CD14-positive monocyte (primary cell): ENCODE measurements at regions not wholly inside any gene's neighbourhood (a gene's known extent, or its start where the extent isn't known, plus 50 kb on each side); places are given as distances from the start of the nearest gene placed in this dataset.

Source experiments
- DNase-seq, 3 donors: peaks; one replicate each; pipeline ENCODE4 v3.0.0-alpha.2; 2011 to 2022
- H2AFZ ChIP-seq: 2 replicates; pipeline ENCODE4 v1.6.0; 2012; ENCODE audit warnings: mild to moderate bottlenecking, low read depth, low read length, inconsistent platforms; ENCODE audit not compliant: insufficient read depth, poor library complexity, severe bottlenecking
- H3K27ac ChIP-seq, 2 donors: 1 replicate in 1 of 2; 2 replicates in 1 of 2; pipeline ENCODE4 v1.5.1; 2012 to 2013; ENCODE audit warnings: low read length in 2 of 2, control low read depth in 1 of 2, inconsistent platforms in 1 of 2, low read depth in 1 of 2, mild to moderate bottlenecking in 1 of 2
- H3K27me3 ChIP-seq, 2 donors: one replicate each; pipeline versions ENCODE4 v1.6.0 to v1.6.1; 2011 to 2013; ENCODE audit warnings: low read length in 2 of 2; ENCODE audit not compliant: control insufficient read depth in 2 of 2, insufficient read depth in 2 of 2
- H3K36me3 ChIP-seq, 2 donors: replicated peaks in 1 of 2; 1 replicate in 1 of 2; 2 replicates in 1 of 2; pipeline versions ENCODE4 v1.5.1 to v1.6.1; 2012 to 2013; ENCODE audit warnings: low read length in 2 of 2, control low read depth in 1 of 2, inconsistent platforms in 1 of 2, mild to moderate bottlenecking in 1 of 2; ENCODE audit not compliant: insufficient read depth in 2 of 2, control insufficient read depth in 1 of 2
- H3K4me1 ChIP-seq, 2 donors: 1 replicate in 1 of 2; 2 replicates in 1 of 2; pipeline versions ENCODE4 v1.5.1 to v1.6.1; 2012 to 2013; ENCODE audit warnings: low read length in 2 of 2, control low read depth in 1 of 2, inconsistent platforms in 1 of 2, mild to moderate bottlenecking in 1 of 2, moderate library complexity in 1 of 2; ENCODE audit not compliant: insufficient read depth in 2 of 2, control insufficient read depth in 1 of 2
- H3K4me2 ChIP-seq: replicated peaks from 2 replicates; pipeline ENCODE3; 2012; ENCODE audit warnings: low read length, moderate library complexity, mild to moderate bottlenecking; ENCODE audit not compliant: poor library complexity, severe bottlenecking; ENCODE audit errors: extremely low read depth
- H3K4me3 ChIP-seq, 3 experiments: fragments of 200-600 bp in 1 of 3; sonication (generic) in 1 of 3; replicated peaks in 1 of 3; 1 replicate in 2 of 3; 2 replicates in 1 of 3; pipeline ENCODE4 v1.5.1; 2011 to 2013; ENCODE audit warnings: low read length in 3 of 3, mild to moderate bottlenecking in 3 of 3, control low read depth in 2 of 3, low read depth in 2 of 3, inconsistent platforms in 1 of 3, moderate library complexity in 1 of 3
- H3K79me2 ChIP-seq: 2 replicates; pipeline ENCODE4 v1.6.0; 2012; ENCODE audit warnings: mild to moderate bottlenecking, control low read depth, inconsistent platforms, low read length, moderate library complexity; ENCODE audit not compliant: insufficient read depth
- H3K9ac ChIP-seq: 2 replicates; pipeline ENCODE4 v1.6.0; 2017; ENCODE audit warnings: low read length, mild to moderate bottlenecking; ENCODE audit not compliant: insufficient read depth, poor library complexity, severe bottlenecking
- H3K9me3 ChIP-seq, 2 donors: replicated peaks in 1 of 2; 1 replicate in 1 of 2; 2 replicates in 1 of 2; pipeline versions ENCODE4 v1.5.1 to v1.6.1; 2012 to 2013; ENCODE audit warnings: low read length in 2 of 2, control low read depth in 1 of 2; ENCODE audit not compliant: control insufficient read depth in 1 of 2, insufficient read depth in 1 of 2
- H4K20me1 ChIP-seq: 2 replicates; pipeline ENCODE4 v1.6.0; 2012; ENCODE audit warnings: mild to moderate bottlenecking, low read length, control low read depth, moderate library complexity; ENCODE audit not compliant: insufficient read depth
- H3K27ac Mint-ChIP-seq, 7 donors: one replicate each; pipeline ENCODE4 v1.8.0; 2020; ENCODE audit warnings: mild to moderate bottlenecking in 7 of 7, mixed read lengths in 7 of 7, moderate library complexity in 6 of 7, inconsistent platforms in 2 of 7
- H3K27me3 Mint-ChIP-seq, 3 donors: one replicate each; pipeline ENCODE4 v1.8.0; 2021 to 2022; ENCODE audit warnings: low read depth in 3 of 3, mild to moderate bottlenecking in 3 of 3, mixed read lengths in 3 of 3, moderate library complexity in 3 of 3, inconsistent platforms in 1 of 3
- H3K36me3 Mint-ChIP-seq, 2 donors: one replicate each; pipeline ENCODE4 v1.8.0; 2020; ENCODE audit warnings: mixed read lengths in 2 of 2, inconsistent platforms in 1 of 2, mild to moderate bottlenecking in 1 of 2
- H3K4me1 Mint-ChIP-seq: one replicate; pipeline ENCODE4 v1.8.0; 2020; ENCODE audit warnings: mild to moderate bottlenecking, mixed read lengths
- H3K4me3 Mint-ChIP-seq, 2 donors: one replicate each; pipeline ENCODE4 v1.8.0; 2020; ENCODE audit warnings: mild to moderate bottlenecking in 2 of 2, mixed read lengths in 2 of 2, moderate library complexity in 1 of 2
- H3K9me3 Mint-ChIP-seq, 7 donors: one replicate each; pipeline ENCODE4 v1.8.0; 2020 to 2022; ENCODE audit warnings: mixed read lengths in 7 of 7, mild to moderate bottlenecking in 6 of 7, moderate library complexity in 6 of 7, inconsistent platforms in 2 of 7
- WGBS: methylation state at CpG from one replicate; pipeline ENCODE4 v1.1.5; 2013; ENCODE audit warnings: missing lambda C conversion rate; ENCODE audit not compliant: insufficient coverage; 5-methylcytosine and 5-hydroxymethylcytosine counted together
- intact Hi-C, 2 donors: fragments of 100-400 bp; cut with micrococcal nuclease; formaldehyde crosslinking; loops; one replicate each; pipeline versions ENCODE4 v1.15.0 to v1.15.1; 2023
- TF ChIP-seq, protein P1 (sequence below): fragments of 200-600 bp; IDR thresholded peaks from one replicate; pipeline ENCODE4 v1.8.0; 2022; ENCODE audit warnings: antibody characterized with exemption, mild to moderate bottlenecking

DNA sequence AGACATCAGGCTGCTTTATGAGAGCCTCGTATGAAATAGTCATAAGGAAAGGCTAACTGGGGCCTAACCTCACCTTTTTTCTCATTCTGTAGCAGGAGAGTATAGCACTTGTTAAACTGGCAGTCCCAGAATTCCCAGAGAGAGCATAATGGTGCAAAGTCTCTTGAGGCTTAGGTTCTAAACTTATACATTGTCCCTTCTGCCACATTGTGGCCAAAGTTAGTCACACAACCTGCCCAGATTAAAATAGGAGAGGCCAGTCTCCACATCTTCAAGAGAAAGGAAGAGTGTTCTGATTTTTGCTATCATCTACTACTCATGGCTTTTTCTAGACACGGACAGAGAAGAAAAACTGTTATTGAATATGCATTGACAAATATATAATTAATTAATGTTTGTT, 1588.9 kb upstream of the PCDH7 start:
- Histone ChIP-seq H3K27me3 (no peaks in the 10 kb centered on the region), H4K20me1 (no peaks in the 10 kb centered on the region), H3K9me3 (no peaks in the 10 kb centered on the region), H3K36me3 (no peaks in the 10 kb centered on the region), H3K9ac (no peak overlapping the region), H3K79me2 (no peaks in the 10 kb centered on the region), H3K4me1 (no peaks in the 10 kb centered on the region), H3K27ac (no peak overlapping the region), H3K4me3 (no peak overlapping the region), H2AFZ (no peak overlapping the region), H3K4me2 (no peak overlapping the region)
- intact Hi-C loops, result no loop called here
- H3K4me1 Mint-ChIP-seq, result no peaks in the 10 kb centered on the region
- H3K9me3 Mint-ChIP-seq, result peaks cover 0 to 3% (median 0%) of the 10 kb centered on the region in 7 donors
- no CpG with 5 or more reads among the region's 2 CpGs for WGBS
- TF ChIP-seq, protein P1, sequence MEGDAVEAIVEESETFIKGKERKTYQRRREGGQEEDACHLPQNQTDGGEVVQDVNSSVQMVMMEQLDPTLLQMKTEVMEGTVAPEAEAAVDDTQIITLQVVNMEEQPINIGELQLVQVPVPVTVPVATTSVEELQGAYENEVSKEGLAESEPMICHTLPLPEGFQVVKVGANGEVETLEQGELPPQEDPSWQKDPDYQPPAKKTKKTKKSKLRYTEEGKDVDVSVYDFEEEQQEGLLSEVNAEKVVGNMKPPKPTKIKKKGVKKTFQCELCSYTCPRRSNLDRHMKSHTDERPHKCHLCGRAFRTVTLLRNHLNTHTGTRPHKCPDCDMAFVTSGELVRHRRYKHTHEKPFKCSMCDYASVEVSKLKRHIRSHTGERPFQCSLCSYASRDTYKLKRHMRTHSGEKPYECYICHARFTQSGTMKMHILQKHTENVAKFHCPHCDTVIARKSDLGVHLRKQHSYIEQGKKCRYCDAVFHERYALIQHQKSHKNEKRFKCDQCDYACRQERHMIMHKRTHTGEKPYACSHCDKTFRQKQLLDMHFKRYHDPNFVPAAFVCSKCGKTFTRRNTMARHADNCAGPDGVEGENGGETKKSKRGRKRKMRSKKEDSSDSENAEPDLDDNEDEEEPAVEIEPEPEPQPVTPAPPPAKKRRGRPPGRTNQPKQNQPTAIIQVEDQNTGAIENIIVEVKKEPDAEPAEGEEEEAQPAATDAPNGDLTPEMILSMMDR, result no peak
- H3K27me3 Mint-ChIP-seq, result no peaks in the 10 kb centered on the region
- H3K27ac Mint-ChIP-seq, result no peak overlapping the region
- no peak for DNase-seq
- no peaks in the 10 kb centered on the region for H3K36me3 Mint-ChIP-seq
- H3K4me3 Mint-ChIP-seq, result no peak overlapping the region

DNA sequence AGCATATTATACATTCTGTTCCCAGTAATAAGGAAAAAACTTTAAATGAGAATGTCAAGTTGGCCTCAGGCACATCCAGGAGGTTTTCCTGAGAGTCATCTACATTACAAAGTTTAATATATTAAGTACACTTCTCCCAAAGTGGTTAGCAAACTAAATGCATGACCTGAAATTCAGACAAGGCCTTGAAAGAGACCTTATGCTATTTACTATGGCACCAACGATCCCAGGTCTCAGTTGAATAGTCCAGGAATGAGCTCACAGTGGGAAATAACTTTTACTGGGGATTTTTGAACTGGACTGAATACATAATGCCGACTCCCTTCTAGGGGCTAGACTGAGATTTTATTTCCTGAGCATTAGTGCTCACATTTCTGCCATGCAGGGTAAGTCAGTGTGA, 1577.5 kb upstream of the PCDH7 start:
- DNase-seq, result no peak
- Histone ChIP-seq H3K4me2 (no peak overlapping the region), H3K9ac (no peak overlapping the region)

More for the DNA sequence above, 1577.5 kb upstream of the PCDH7 start:
- H3K4me1 ChIP-seq, result no peaks in the 10 kb centered on the region
- H3K4me3 ChIP-seq, result no peak overlapping the region
- no peak overlapping the region for H2AFZ ChIP-seq
- Mint-ChIP-seq H3K36me3 (no peaks in the 10 kb centered on the region), H3K9me3 (peaks cover 0 to 1% (median 0%) of the 10 kb centered on the region in 7 donors), H3K27me3 (peaks cover 0 to 2% (median 0%) of the 10 kb centered on the region in 3 donors), H3K4me1 (no peaks in the 10 kb centered on the region), H3K4me3 (no peak overlapping the region), H3K27ac (no peak overlapping the region)
- H3K27ac ChIP-seq, result no peak overlapping the region
- H3K79me2 ChIP-seq, result no peaks in the 10 kb centered on the region
- TF ChIP-seq, protein P1, result no peak
- no peaks in the 10 kb centered on the region for H4K20me1 ChIP-seq
- WGBS, result 100% methylated on average over 1 of the region's 2 CpGs
- no peaks in the 10 kb centered on the region for H3K27me3 ChIP-seq
- intact Hi-C loops, result no loop called here
- no peaks in the 10 kb centered on the region for H3K36me3 ChIP-seq
- H3K9me3 ChIP-seq, result no peaks in the 10 kb centered on the region
